PC-9 (cell line): ENCODE measurements at regions not wholly inside any gene's neighbourhood (a gene's known extent, or its start where the extent isn't known, plus 50 kb on each side); places are given as distances from the start of the nearest gene placed in this dataset.

ENCODE experiments used
- EZH2 ChIP-seq: fragments of 200-600 bp; sonication (generic); IDR thresholded peaks from 2 replicates; pipeline ENCODE4 v1.8.0; 2017; ENCODE audit warnings: antibody characterized with exemption, low read depth
- TF ChIP-seq, protein P1 (sequence below): fragments of 200-600 bp; sonication (generic); conservative IDR thresholded peaks from 2 replicates; pipeline ENCODE4 v1.6.1; 2017; ENCODE audit warnings: mixed run types, antibody characterized with exemption, mild to moderate bottlenecking, moderate library complexity

DNA sequence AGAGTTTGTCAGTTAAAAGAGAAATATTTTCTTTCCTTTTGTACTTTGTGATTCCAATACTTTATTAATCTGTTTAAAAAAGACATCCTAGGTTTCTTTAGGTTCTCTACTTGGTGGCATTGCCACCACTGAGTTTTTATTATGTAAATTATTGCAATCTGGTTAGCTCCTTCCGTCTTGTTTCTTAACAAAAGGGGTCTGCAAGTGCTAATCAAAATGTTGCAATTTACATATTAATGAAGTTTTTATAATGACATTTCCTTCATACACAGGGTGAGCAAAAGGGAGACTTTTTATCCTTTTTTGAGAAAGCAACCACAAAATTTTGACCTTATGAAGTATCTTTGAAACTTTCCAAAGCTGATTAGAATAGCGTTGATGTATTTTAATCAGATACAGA lies 1307.3 kb downstream of the ROBO2 start:
- no peak for TF ChIP-seq EZH2
- TF ChIP-seq, protein P1, sequence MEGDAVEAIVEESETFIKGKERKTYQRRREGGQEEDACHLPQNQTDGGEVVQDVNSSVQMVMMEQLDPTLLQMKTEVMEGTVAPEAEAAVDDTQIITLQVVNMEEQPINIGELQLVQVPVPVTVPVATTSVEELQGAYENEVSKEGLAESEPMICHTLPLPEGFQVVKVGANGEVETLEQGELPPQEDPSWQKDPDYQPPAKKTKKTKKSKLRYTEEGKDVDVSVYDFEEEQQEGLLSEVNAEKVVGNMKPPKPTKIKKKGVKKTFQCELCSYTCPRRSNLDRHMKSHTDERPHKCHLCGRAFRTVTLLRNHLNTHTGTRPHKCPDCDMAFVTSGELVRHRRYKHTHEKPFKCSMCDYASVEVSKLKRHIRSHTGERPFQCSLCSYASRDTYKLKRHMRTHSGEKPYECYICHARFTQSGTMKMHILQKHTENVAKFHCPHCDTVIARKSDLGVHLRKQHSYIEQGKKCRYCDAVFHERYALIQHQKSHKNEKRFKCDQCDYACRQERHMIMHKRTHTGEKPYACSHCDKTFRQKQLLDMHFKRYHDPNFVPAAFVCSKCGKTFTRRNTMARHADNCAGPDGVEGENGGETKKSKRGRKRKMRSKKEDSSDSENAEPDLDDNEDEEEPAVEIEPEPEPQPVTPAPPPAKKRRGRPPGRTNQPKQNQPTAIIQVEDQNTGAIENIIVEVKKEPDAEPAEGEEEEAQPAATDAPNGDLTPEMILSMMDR = no peak
